ENCODE measurements at regions not wholly inside any gene's neighbourhood (a gene's known extent, or its start where the extent isn't known, plus 50 kb on each side); places are given as distances from the start of the nearest gene placed in this dataset.

- Histone ChIP-seq H3K27me3 (ENCODE audit: control insufficient read depth in 1 of 2, insufficient read depth in 2 of 2, low read length in 2 of 2) (no peaks in the 10 kb centered on the region), H3K4me1 (ENCODE audit: insufficient read depth, low read length) (no peaks in the 10 kb centered on the region), H3K9ac (ENCODE audit: low read length) (no peak overlapping the region), H3K27ac (ENCODE audit: low read depth, low read length) (no peak overlapping the region), H3K36me3 (ENCODE audit: insufficient read depth, low read length) (no peaks in the 10 kb centered on the region), H3K4me3 (ENCODE audit: low read depth in 1 of 2, low read length in 2 of 2) (no peak overlapping the region), H3K9me3 (ENCODE audit: low read length) (no peaks in the 10 kb centered on the region)
Observed at GRCh38 chr5:158549311-158549710, 550.4 kb downstream of the EBF1 start.

GRCh38 chr5:158546748-158547147, 553.0 kb downstream of the EBF1 start:
- no peak overlapping the region for H3K27ac ChIP-seq (ENCODE audit: low read depth, low read length)
- no peak overlapping the region for H3K4me3 ChIP-seq (ENCODE audit: low read depth in 1 of 2, low read length in 2 of 2)
- H3K4me1 ChIP-seq (ENCODE audit: insufficient read depth, low read length), result no peaks in the 10 kb centered on the region
- H3K9ac ChIP-seq (ENCODE audit: low read length), result no peak overlapping the region
- no peaks in the 10 kb centered on the region for H3K36me3 ChIP-seq (ENCODE audit: insufficient read depth, low read length)
- H3K9me3 ChIP-seq (ENCODE audit: low read length), result no peaks in the 10 kb centered on the region
- H3K27me3 ChIP-seq (ENCODE audit: control insufficient read depth in 1 of 2, insufficient read depth in 2 of 2, low read length in 2 of 2), result no peaks in the 10 kb centered on the region

- H3K27ac ChIP-seq (ENCODE audit: low read depth, low read length), result no peak overlapping the region
- H3K9me3 ChIP-seq (ENCODE audit: low read length), result no peaks in the 10 kb centered on the region
- H3K4me1 ChIP-seq (ENCODE audit: insufficient read depth, low read length), result no peaks in the 10 kb centered on the region
- H3K36me3 ChIP-seq (ENCODE audit: insufficient read depth, low read length), result no peaks in the 10 kb centered on the region
- H3K9ac ChIP-seq (ENCODE audit: low read length), result no peak overlapping the region
- no peaks in the 10 kb centered on the region for H3K27me3 ChIP-seq (ENCODE audit: control insufficient read depth in 1 of 2, insufficient read depth in 2 of 2, low read length in 2 of 2)
- H3K4me3 ChIP-seq (ENCODE audit: low read depth in 1 of 2, low read length in 2 of 2), result no peak overlapping the region
Observed at GRCh38 chr5:158545949-158546530, 553.7 kb downstream of the EBF1 start.

- Histone ChIP-seq H3K4me3 (ENCODE audit: low read depth in 1 of 2, low read length in 2 of 2) (no peak overlapping the region), H3K9me3 (ENCODE audit: low read length) (no peaks in the 10 kb centered on the region), H3K4me1 (ENCODE audit: insufficient read depth, low read length) (no peaks in the 10 kb centered on the region), H3K36me3 (ENCODE audit: insufficient read depth, low read length) (no peaks in the 10 kb centered on the region), H3K9ac (ENCODE audit: low read length) (no peak overlapping the region), H3K27ac (ENCODE audit: low read depth, low read length) (no peak overlapping the region), H3K27me3 (ENCODE audit: control insufficient read depth in 1 of 2, insufficient read depth in 2 of 2, low read length in 2 of 2) (no peaks in the 10 kb centered on the region)
Observed at GRCh38 chr5:158544388-158545339, 555.1 kb downstream of the EBF1 start.

- Histone ChIP-seq H3K9ac (ENCODE audit: low read length) (no peak overlapping the region), H3K36me3 (ENCODE audit: insufficient read depth, low read length) (no peaks in the 10 kb centered on the region), H3K9me3 (ENCODE audit: low read length) (no peaks in the 10 kb centered on the region), H3K27ac (ENCODE audit: low read depth, low read length) (no peak overlapping the region), H3K4me1 (ENCODE audit: insufficient read depth, low read length) (no peaks in the 10 kb centered on the region), H3K27me3 (ENCODE audit: control insufficient read depth in 1 of 2, insufficient read depth in 2 of 2, low read length in 2 of 2) (no peaks in the 10 kb centered on the region), H3K4me3 (ENCODE audit: low read depth in 1 of 2, low read length in 2 of 2) (no peak overlapping the region)
Observed at GRCh38 chr5:158543539-158544387, 556.0 kb downstream of the EBF1 start.

GRCh38 chr5:158541536-158542297, 558.0 kb downstream of the EBF1 start:
- Histone ChIP-seq H3K4me3 (ENCODE audit: low read depth in 1 of 2, low read length in 2 of 2) (no peak overlapping the region), H3K27me3 (ENCODE audit: control insufficient read depth in 1 of 2, insufficient read depth in 2 of 2, low read length in 2 of 2) (no peaks in the 10 kb centered on the region), H3K9ac (ENCODE audit: low read length) (no peak overlapping the region), H3K36me3 (ENCODE audit: insufficient read depth, low read length) (no peaks in the 10 kb centered on the region), H3K4me1 (ENCODE audit: insufficient read depth, low read length) (no peaks in the 10 kb centered on the region), H3K9me3 (ENCODE audit: low read length) (no peaks in the 10 kb centered on the region), H3K27ac (ENCODE audit: low read depth, low read length) (no peak overlapping the region)

GRCh38 chr5:158538506-158539074, 561.1 kb downstream of the EBF1 start:
- Histone ChIP-seq H3K9me3 (ENCODE audit: low read length) (no peaks in the 10 kb centered on the region), H3K4me3 (ENCODE audit: low read depth in 1 of 2, low read length in 2 of 2) (no peak overlapping the region), H3K36me3 (ENCODE audit: insufficient read depth, low read length) (no peaks in the 10 kb centered on the region), H3K9ac (ENCODE audit: low read length) (no peak overlapping the region), H3K27me3 (ENCODE audit: control insufficient read depth in 1 of 2, insufficient read depth in 2 of 2, low read length in 2 of 2) (no peaks in the 10 kb centered on the region), H3K27ac (ENCODE audit: low read depth, low read length) (no peak overlapping the region), H3K4me1 (ENCODE audit: insufficient read depth, low read length) (no peaks in the 10 kb centered on the region)

GRCh38 chr5:158537366-158537765, 562.4 kb downstream of the EBF1 start:
- Histone ChIP-seq H3K4me3 (ENCODE audit: low read depth in 1 of 2, low read length in 2 of 2) (no peak overlapping the region), H3K36me3 (ENCODE audit: insufficient read depth, low read length) (no peaks in the 10 kb centered on the region), H3K9me3 (ENCODE audit: low read length) (no peaks in the 10 kb centered on the region), H3K27ac (ENCODE audit: low read depth, low read length) (no peak overlapping the region), H3K4me1 (ENCODE audit: insufficient read depth, low read length) (no peaks in the 10 kb centered on the region), H3K27me3 (ENCODE audit: control insufficient read depth in 1 of 2, insufficient read depth in 2 of 2, low read length in 2 of 2) (no peaks in the 10 kb centered on the region), H3K9ac (ENCODE audit: low read length) (no peak overlapping the region)

GRCh38 chr5:158534203-158534602, 565.5 kb downstream of the EBF1 start:
- no peaks in the 10 kb centered on the region for H3K9me3 ChIP-seq (ENCODE audit: low read length)
- H3K27ac ChIP-seq (ENCODE audit: low read depth, low read length), result no peak overlapping the region
- no peaks in the 10 kb centered on the region for H3K27me3 ChIP-seq (ENCODE audit: control insufficient read depth in 1 of 2, insufficient read depth in 2 of 2, low read length in 2 of 2)
- no peak overlapping the region for H3K4me3 ChIP-seq (ENCODE audit: low read depth in 1 of 2, low read length in 2 of 2)
- H3K9ac ChIP-seq (ENCODE audit: low read length), result no peak overlapping the region
- H3K4me1 ChIP-seq (ENCODE audit: insufficient read depth, low read length), result no peaks in the 10 kb centered on the region
- no peaks in the 10 kb centered on the region for H3K36me3 ChIP-seq (ENCODE audit: insufficient read depth, low read length)

GRCh38 chr5:158532739-158533138, 567.0 kb downstream of the EBF1 start:
- no peak overlapping the region for H3K4me3 ChIP-seq (ENCODE audit: low read depth in 1 of 2, low read length in 2 of 2)
- no peak overlapping the region for H3K27ac ChIP-seq (ENCODE audit: low read depth, low read length)
- no peaks in the 10 kb centered on the region for H3K9me3 ChIP-seq (ENCODE audit: low read length)
- no peaks in the 10 kb centered on the region for H3K4me1 ChIP-seq (ENCODE audit: insufficient read depth, low read length)
- no peak overlapping the region for H3K9ac ChIP-seq (ENCODE audit: low read length)
- H3K27me3 ChIP-seq (ENCODE audit: control insufficient read depth in 1 of 2, insufficient read depth in 2 of 2, low read length in 2 of 2), result no peaks in the 10 kb centered on the region
- no peaks in the 10 kb centered on the region for H3K36me3 ChIP-seq (ENCODE audit: insufficient read depth, low read length)

Data from muscle layer of colon (tissue), 2 donors.